Type B pancreatic cell (in vitro differentiated cells): ENCODE measurements at regions not wholly inside any gene's neighbourhood (a gene's known extent, or its start where the extent isn't known, plus 50 kb on each side); places are given as distances from the start of the nearest gene placed in this dataset.

Experiments used
- DNase-seq: peaks from one replicate; pipeline ENCODE4 v3.0.0; 2021; ENCODE audit warnings: mixed read lengths; ENCODE audit not compliant: unreplicated experiment; ENCODE audit errors: extremely low spot score
- H3K27ac Mint-ChIP-seq: 2 replicates; pipeline ENCODE4 v1.8.0; 2021; ENCODE audit warnings: mild to moderate bottlenecking, mixed read lengths
- H3K27me3 Mint-ChIP-seq: 2 replicates; pipeline ENCODE4 v1.8.0; 2021; ENCODE audit warnings: mixed read lengths
- H3K36me3 Mint-ChIP-seq: 2 replicates; pipeline ENCODE4 v1.8.0; 2021; ENCODE audit warnings: mixed read lengths
- H3K4me1 Mint-ChIP-seq: one replicate; pipeline ENCODE4 v1.8.0; 2021; ENCODE audit warnings: mixed read lengths; ENCODE audit not compliant: unreplicated experiment
- H3K4me3 Mint-ChIP-seq: 2 replicates; pipeline ENCODE4 v1.8.0; 2021; ENCODE audit warnings: mild to moderate bottlenecking, mixed read lengths
- H3K9me3 Mint-ChIP-seq: 2 replicates; pipeline ENCODE4 v1.8.0; 2021; ENCODE audit warnings: mixed read lengths
- CTCF ChIP-seq: fragments of 200-600 bp; sonication (generic); conservative IDR thresholded peaks from 2 replicates; pipeline ENCODE4 v1.5.0; 2021; ENCODE audit warnings: antibody characterized with exemption, mild to moderate bottlenecking

GRCh38 chr4:26067035-26067434 lies 153.0 kb downstream of the SMIM20 start:
- TF ChIP-seq CTCF = no peak
- Mint-ChIP-seq H3K27me3 (peaks cover 4% of the 10 kb centered on the region), H3K4me1 (no peaks in the 10 kb centered on the region), H3K4me3 (no peak overlapping the region), H3K27ac (no peak overlapping the region), H3K36me3 (no peaks in the 10 kb centered on the region), H3K9me3 (no peaks in the 10 kb centered on the region)
- DNase-seq = no peak

DNA sequence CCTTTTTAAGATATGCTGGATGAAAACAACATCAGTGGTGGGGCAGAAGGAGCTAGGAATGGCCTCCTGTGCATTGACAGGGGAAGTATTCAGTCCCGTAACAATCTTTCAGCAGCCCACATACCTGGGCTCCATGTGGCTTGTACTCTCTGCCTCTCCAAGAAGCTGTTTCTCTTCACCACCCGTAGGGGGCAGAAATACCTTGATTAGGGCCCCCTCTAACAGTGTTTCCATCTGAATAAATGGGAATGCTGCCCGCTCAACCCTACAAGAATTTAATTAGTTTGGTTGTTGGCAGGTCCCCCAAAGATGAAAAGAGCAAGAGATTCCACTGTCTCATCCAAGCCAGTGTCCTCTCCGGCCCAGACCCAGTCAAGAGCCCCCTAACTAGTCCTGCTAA lies 155.2 kb downstream of the SMIM20 start:
- H3K36me3 Mint-ChIP-seq = no peaks in the 10 kb centered on the region
- no peak overlapping the region for H3K27ac Mint-ChIP-seq
- TF ChIP-seq CTCF = peak; percentile 61
- no peak for DNase-seq
- H3K4me3 Mint-ChIP-seq = no peak overlapping the region
- H3K4me1 Mint-ChIP-seq = peaks cover 2% of the 10 kb centered on the region
- peaks cover 4% of the 10 kb centered on the region for H3K27me3 Mint-ChIP-seq
- H3K9me3 Mint-ChIP-seq = no peaks in the 10 kb centered on the region

DNA sequence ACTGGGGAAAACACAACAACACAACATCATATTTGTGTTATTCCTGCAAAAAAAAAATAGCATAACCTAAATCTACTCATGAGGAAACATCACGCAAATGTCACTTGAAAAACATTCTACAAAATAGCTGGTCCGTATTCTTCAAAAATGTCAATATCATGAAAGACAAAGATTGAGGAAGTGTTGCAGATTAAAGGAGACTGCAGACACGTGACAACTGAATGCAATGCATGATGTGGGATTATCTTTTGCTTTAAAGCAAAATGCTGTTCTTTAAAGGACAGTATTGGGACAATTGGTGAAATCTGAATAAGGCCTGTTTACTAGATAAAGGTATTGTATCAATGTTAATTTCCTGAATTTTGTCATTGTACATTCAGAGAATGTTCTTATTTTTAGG lies 157.7 kb downstream of the SMIM20 start:
- DNase-seq = no peak
- H3K27me3 Mint-ChIP-seq = no peaks in the 10 kb centered on the region
- H3K9me3 Mint-ChIP-seq = no peaks in the 10 kb centered on the region
- H3K36me3 Mint-ChIP-seq = no peaks in the 10 kb centered on the region
- H3K4me3 Mint-ChIP-seq = no peak overlapping the region
- no peak overlapping the region for H3K27ac Mint-ChIP-seq
- TF ChIP-seq CTCF = no peak
- H3K4me1 Mint-ChIP-seq = peaks cover 16% of the 10 kb centered on the region

DNA sequence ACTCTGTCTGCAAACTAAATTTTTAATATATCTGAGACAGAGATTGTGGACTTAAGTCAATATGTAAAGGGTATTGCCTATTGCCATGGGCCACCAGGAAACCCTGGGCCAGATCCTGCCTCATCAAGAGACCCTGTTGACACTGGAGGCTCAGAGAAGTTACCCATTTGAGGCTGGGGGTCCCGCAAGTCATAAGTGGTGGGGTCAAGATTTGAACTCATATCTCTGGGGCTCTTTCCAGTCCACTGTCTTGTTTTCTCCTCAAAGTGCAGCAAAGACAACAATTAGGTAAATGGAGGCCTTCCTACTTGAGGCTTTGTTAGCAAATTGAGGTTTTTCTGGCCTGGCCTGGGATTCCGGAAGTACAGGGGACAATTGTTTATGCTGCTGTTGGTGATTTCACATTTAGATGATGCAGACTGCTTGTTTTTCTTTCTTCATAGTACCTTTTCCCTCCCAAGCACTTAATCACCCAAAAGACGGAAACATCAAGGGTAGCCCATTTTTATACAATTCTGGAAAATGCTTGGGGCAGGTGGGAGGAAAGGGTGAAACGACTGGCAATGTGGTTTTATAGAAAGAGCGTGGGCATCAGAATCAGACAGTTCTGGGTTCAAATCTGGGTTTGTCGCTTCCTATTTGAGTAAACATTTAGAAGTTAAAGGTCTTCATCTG lies 160.0 kb downstream of the SMIM20 start:
- no peak for TF ChIP-seq CTCF
- Mint-ChIP-seq H3K36me3 (no peaks in the 10 kb centered on the region), H3K9me3 (no peaks in the 10 kb centered on the region), H3K4me1 (peaks cover 16% of the 10 kb centered on the region), H3K27me3 (peaks cover 4% of the 10 kb centered on the region), H3K27ac (peak overlapping the region; percentile 35), H3K4me3 (no peak overlapping the region)
- no peak for DNase-seq

DNA sequence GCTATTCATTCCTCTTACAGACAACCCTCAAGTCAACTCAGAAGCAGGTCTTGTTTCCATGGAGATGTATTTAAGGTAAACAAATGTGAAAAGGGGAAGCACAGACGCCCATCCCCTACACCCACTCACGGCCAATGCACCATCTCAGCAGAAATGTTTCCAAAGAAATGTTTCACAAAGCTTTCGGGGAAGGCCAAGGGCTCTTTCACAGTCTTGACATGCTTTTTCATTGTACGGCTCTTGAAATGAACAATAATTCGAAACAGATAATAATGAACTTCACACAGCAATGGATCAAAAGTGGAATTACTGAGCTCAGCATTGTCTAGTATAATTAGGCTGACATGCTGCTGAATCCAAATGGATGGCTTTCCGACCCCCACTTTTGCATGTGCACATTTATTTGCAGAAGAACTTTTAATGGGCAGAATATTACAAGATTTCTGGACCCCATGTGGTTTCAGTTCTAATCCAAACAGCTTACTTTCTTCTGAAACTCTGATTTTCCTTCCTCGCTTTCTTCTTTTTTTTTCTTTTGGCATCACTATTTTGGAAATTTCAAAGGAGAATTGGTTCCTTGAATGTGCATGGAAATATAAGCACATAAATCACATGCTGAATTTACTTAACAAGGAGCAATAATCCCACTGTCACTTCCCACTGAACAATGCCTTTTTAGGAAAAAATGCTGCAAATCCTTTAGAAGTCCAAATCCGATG lies 160.9 kb downstream of the SMIM20 start:
- Mint-ChIP-seq H3K27ac (peak overlapping the region; percentile 35), H3K27me3 (peaks cover 4% of the 10 kb centered on the region), H3K9me3 (no peaks in the 10 kb centered on the region), H3K4me1 (peaks cover 16% of the 10 kb centered on the region), H3K36me3 (no peaks in the 10 kb centered on the region), H3K4me3 (no peak overlapping the region)
- no peak for TF ChIP-seq CTCF
- no peak for DNase-seq
